GM12865 (cell line): ENCODE measurements at regions not wholly inside any gene's neighbourhood (a gene's known extent, or its start where the extent isn't known, plus 50 kb on each side); places are given as distances from the start of the nearest gene placed in this dataset.
A peak's percentile ranks its signal among the peaks of the same experiment; 100 is the strongest.

Experiments used
- DNase-seq: peaks from one replicate; pipeline ENCODE4 v3.0.0; 2010; ENCODE audit warnings: low read depth
- H3K4me3 ChIP-seq: 2 replicates; pipeline ENCODE4 v1.5.1; 2011; ENCODE audit warnings: mild to moderate bottlenecking, low read depth, low read length, control low read depth
- TF ChIP-seq, protein P1 (sequence below): IDR thresholded peaks from 2 replicates; pipeline ENCODE4 v1.5.1; 2011; ENCODE audit warnings: low read length, control low read depth, low read depth, inconsistent platforms; ENCODE audit not compliant: insufficient read depth; ENCODE audit errors: missing control alignments

DNA sequence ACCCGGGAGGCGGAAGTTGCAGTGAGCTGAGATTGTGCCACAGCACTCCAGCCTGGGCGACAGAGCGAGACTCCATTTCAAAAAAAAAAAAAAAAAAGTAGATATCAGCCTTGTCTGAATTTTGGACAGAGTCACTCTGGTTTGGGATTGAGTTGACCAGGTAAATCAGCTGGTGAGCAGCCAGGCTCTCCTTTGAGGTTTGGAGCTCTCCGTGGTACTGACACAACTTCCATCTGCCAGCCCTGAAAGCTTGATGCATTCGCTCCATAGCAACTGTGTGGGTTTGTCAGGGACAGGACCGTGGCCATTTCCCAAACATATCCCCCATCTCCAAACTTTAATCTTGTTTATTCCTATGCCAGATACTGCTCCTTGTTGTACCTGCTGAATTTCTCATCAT, 155.2 kb downstream of the DMRTA2 start:
- H3K4me3 ChIP-seq, result no peak overlapping the region
- DNase-seq, result peak; percentile 11
- TF ChIP-seq, protein P1, sequence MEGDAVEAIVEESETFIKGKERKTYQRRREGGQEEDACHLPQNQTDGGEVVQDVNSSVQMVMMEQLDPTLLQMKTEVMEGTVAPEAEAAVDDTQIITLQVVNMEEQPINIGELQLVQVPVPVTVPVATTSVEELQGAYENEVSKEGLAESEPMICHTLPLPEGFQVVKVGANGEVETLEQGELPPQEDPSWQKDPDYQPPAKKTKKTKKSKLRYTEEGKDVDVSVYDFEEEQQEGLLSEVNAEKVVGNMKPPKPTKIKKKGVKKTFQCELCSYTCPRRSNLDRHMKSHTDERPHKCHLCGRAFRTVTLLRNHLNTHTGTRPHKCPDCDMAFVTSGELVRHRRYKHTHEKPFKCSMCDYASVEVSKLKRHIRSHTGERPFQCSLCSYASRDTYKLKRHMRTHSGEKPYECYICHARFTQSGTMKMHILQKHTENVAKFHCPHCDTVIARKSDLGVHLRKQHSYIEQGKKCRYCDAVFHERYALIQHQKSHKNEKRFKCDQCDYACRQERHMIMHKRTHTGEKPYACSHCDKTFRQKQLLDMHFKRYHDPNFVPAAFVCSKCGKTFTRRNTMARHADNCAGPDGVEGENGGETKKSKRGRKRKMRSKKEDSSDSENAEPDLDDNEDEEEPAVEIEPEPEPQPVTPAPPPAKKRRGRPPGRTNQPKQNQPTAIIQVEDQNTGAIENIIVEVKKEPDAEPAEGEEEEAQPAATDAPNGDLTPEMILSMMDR, result no peak

DNA sequence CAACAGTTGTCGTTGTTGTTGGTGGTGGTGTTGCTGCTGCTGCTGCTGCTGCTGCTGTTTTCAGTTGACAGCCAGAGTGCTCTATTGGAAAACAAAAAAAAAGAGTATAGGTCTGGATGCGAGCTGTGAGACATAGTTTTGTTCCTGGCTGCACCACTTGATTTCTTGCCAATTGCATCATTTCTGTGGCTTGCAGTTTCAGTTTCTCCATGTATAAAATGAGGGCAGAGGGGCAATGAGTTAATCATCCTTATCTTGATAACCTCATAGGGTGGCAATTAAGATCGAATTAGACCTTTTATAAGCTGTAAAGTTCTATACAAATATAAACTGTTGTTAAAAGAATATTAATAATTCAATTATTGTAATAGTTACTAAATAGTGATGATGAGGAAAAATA, 156.7 kb downstream of the DMRTA2 start:
- TF ChIP-seq, protein P1, result no peak
- DNase-seq, result no peak
- no peak overlapping the region for H3K4me3 ChIP-seq

DNA sequence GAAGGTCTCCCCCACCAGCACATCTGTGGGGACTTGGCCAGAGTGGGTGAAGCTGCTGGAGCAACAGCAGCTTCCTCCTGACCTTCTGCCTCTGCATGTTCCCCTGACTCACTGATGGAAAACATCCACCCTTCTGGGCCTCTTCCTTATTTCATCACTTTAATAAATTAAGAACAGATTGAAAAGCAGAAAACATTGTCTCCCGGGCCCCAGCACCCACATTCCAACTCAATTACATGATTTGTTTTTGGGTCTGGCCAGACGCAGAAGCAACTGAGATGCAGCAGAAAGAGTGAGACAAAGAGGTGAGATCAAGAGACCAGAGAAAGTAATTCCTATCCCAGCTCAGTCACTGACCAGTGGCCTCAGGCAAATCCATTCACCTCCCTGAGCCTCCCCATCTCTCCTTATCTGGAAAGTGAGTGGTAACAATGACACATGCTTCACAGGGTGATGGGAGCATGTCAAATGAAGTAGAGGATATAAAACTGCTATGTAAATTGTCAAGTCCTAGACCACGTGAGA, 157.1 kb downstream of the ELAVL4 start:
- DNase-seq, result no peak
- H3K4me3 ChIP-seq, result no peak overlapping the region
- TF ChIP-seq, protein P1, result no peak

DNA sequence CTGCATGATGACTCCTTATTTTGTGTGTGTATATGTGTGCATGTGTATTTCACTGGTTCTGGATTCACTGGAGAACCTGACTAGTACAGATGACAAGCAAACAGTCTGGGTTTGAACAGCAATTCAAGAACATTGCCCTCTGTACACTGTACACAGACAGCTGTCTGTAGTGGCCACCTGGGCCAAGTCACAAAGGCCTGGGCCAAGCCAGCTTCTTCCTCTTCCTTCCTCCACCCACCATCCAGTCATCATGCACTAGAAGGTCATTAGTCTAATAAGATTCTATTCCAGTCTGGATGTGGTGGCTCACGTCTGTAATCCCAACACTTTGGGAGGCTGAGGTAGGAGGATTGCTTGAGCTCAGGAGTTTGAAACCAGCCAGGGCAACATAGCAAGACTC, 155.9 kb downstream of the ELAVL4 start:
- no peak for DNase-seq
- TF ChIP-seq, protein P1, result no peak
- H3K4me3 ChIP-seq, result no peak overlapping the region

DNA sequence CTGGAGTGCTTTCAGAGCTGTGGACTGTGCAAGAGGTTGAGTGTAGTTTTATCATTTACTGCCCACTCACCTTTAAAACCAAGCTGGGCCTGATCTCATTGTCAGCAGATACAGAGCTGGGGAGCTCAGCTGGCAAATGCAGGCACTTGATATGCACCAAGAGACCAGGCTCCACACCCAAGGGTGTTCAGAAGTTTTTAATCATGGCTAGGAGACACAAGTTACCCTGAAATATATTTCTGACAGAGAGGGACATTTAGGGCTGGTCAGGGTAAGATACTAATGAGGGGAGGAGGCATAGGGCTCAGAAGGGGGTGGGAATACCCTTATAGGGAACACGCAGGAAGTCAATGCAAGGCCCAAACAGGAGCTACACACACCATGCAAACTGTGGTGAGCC, 153.7 kb downstream of the ELAVL4 start:
- TF ChIP-seq, protein P1, result no peak
- no peak overlapping the region for H3K4me3 ChIP-seq
- DNase-seq, result no peak

DNA sequence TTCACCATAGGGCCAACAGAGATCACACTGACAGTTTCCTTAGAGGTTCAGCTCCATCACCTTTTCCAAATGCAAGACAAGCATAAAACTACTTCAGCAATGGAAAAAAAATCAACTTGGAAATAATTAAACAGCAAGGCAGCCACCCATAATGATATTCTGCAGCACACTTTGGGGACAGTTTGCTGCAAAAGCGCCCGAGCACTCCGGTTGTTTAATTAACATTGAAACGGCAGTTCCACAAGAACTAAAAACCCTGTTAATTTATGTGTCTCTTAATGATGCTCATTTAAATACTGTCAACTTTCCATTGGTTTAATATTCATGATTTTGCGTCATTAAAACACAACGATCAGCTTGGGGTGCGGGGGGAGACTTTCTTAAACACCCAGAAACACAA, 153.2 kb downstream of the ELAVL4 start:
- H3K4me3 ChIP-seq, result no peak overlapping the region
- DNase-seq, result no peak
- TF ChIP-seq, protein P1, result no peak

DNA sequence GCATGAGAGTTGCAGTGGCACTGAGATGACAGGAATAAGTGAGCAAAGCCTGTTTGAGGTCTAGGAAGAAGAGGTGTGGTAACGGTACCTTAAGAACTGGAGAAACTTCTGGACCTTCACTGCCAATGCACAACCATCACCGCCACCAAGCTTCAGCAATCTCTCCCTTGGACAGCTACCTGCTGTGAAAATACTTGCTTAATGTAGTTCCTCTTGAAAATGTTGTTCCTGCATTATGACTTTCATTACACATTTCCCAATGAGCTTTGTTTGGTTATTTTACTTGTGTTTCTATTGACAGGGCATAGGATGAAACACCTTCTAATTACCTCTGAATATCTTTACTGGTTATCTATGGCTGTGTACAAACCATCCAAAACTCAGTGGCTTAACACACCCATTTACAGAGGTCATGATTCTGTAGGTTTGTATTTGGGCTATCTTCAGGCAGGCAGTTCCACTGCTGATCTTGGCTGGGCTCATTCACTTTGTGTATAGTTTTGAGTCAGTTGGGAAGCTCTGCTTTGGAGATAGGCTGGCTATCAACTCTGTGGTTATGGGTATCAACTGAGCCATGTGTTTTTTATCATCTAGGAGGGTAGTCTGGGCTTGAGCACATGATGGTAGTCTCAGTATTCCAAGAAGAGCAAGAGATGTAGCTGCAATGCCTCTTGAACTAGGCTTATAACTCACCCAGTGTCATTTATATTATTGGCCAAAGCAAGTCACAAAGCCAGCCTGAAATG, 149.4 kb downstream of the ELAVL4 start:
- no peak overlapping the region for H3K4me3 ChIP-seq
- no peak for DNase-seq
- TF ChIP-seq, protein P1, result no peak
